Activated naive CD8-positive, alpha-beta T cell treated with anti-CD3 and anti-CD28 coated beads, Interleukin-2, amount 10 ng/mL, durations not matched to agents 7 days and 5 days (primary cell): ENCODE measurements at regions not wholly inside any gene's neighbourhood (a gene's known extent, or its start where the extent isn't known, plus 50 kb on each side); places are given as distances from the start of the nearest gene placed in this dataset.

Source experiments
- ATAC-seq: fragments of 150-1000 bp; cut with Tn5 transposase; one replicate; pipeline ENCODE4 v1.10.0; 2021; ENCODE audit warnings: low read depth, moderate library complexity
- POLR2A ChIA-PET: fragments of 350-600 bp; sonication (Branson Sonifier 250); formaldehyde crosslinking; loops from one replicate; lab custom pipeline; 2021; ENCODE audit warnings: antibody characterized with exemption; lab: Charles Lee
- DNase-seq: peaks from one replicate; pipeline ENCODE4 v3.0.0; 2021
- H3K27ac Mint-ChIP-seq: one replicate; pipeline ENCODE4 v1.8.0; 2022; ENCODE audit warnings: mild to moderate bottlenecking, mixed read lengths
- H3K27me3 Mint-ChIP-seq: one replicate; pipeline ENCODE4 v1.8.0; 2022; ENCODE audit warnings: mild to moderate bottlenecking, moderate library complexity, mixed read lengths
- H3K36me3 Mint-ChIP-seq: one replicate; pipeline ENCODE4 v1.8.0; 2021; ENCODE audit warnings: mild to moderate bottlenecking, mixed read lengths
- H3K4me1 Mint-ChIP-seq: one replicate; pipeline ENCODE4 v1.8.0; 2021; ENCODE audit warnings: mixed read lengths
- H3K4me3 Mint-ChIP-seq: one replicate; pipeline ENCODE4 v1.8.0; 2022; ENCODE audit warnings: mild to moderate bottlenecking, moderate library complexity, mixed read lengths
- H3K9me3 Mint-ChIP-seq: one replicate; pipeline ENCODE4 v1.8.0; 2021; ENCODE audit warnings: mixed read lengths

DNA sequence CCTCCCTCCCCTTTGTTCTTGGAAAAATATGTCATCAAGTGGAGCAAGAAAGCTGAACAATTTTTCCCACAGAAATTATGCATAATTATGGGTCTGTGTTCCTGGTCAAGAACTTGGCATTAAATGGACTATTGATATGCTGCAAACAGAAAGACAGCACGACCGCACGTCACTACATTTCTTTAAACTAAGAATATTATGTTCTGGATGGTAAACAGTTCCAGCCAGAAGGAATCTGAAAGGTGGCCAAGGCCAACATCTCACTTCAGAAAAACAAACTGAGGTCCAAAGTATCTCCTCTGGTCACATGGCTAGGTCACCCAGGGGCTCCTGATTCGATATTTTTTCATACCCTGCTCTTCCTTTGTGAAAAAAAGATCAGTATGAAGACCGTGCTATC, 173.3 kb upstream of the GAS1 start:
- H3K4me3 Mint-ChIP-seq: no peak overlapping the region
- ATAC-seq (no peak), DNase-seq (no peak)
- peaks cover 1% of the 10 kb centered on the region for H3K27me3 Mint-ChIP-seq
- H3K36me3 Mint-ChIP-seq: no peaks in the 10 kb centered on the region
- H3K9me3 Mint-ChIP-seq: no peaks in the 10 kb centered on the region
- no peak overlapping the region for H3K27ac Mint-ChIP-seq
- no peaks in the 10 kb centered on the region for H3K4me1 Mint-ChIP-seq
- POLR2A ChIA-PET: no interaction called here

DNA sequence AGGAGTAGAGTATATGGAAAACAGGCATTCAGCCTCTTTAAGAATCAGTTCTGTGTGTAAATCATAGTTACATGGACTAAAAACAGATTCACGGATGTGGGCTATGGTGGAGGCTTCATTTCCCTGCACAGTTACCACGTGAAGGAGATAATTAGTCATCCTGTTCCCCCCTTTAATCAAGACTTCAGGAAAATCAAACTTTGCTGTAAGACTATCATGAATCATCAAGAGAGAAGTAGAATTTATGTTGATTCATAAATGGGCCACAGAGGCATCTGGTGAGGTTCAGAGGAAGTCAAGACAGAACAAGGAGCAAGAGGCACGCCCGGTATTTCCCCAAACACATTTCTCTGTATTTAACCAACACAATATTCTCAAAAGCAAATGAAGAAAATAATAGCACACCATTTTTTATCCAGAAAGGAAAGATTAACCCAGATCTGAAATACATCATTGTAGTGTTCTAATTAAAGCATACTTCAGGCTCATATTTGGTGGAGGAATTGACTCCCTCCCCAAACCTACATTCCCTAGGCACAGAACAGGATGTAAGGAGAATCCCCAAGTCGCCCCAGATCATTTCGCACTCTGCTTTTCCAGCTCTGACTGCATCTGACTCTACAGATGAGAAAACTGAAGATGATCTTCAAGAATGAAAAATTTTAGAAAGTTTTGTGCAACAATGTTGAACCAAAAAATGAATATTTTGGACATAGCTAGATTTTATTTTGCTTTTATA, 175.8 kb upstream of the GAS1 start:
- Mint-ChIP-seq H3K36me3 (no peaks in the 10 kb centered on the region), H3K4me1 (no peaks in the 10 kb centered on the region), H3K9me3 (no peaks in the 10 kb centered on the region), H3K4me3 (no peak overlapping the region), H3K27ac (no peak overlapping the region), H3K27me3 (peaks cover 1% of the 10 kb centered on the region)
- DNase-seq (no peak), ATAC-seq (no peak)
- POLR2A ChIA-PET: no interaction called here

DNA sequence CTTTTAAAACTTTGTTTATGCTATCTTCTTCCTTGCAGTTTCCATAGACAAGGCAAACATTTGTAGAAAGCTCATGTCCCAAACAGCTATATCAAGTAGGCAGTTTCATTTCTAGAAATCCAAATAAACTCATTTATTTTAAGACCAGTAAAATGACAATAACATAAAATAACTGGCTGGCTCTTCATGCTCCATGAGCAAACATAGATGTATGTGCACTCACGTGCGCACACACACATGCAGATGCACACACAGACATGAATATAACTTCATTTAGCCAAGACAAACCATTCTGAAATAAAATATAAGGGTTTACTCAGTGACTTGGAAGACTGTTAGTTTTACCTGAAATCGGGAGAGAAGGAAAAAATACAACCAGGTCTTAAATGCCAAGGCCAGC, 176.5 kb upstream of the GAS1 start:
- POLR2A ChIA-PET: no interaction called here
- DNase-seq (no peak), ATAC-seq (no peak)
- Mint-ChIP-seq H3K4me3 (no peak overlapping the region), H3K36me3 (no peaks in the 10 kb centered on the region), H3K27ac (no peak overlapping the region), H3K27me3 (peaks cover 1% of the 10 kb centered on the region), H3K9me3 (no peaks in the 10 kb centered on the region), H3K4me1 (no peaks in the 10 kb centered on the region)

DNA sequence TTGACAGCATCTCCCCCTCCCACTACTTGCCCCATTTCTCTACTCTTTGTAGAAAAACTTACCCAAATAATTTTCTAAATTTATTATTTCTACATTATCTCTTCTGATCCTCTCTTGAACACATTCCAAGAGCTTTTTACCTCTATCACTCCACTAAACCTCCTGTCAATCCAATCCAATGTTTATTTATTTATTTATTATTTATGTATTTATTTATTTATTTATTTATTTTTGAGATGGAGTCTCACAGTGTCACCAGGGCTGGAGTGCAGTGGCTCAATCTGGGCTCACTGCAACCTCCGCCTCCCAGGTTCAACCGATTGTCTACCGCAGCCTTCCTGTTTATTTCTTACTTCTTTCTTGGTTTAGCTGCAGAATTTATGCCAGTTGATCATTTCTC, 178.5 kb upstream of the GAS1 start:
- no peaks in the 10 kb centered on the region for H3K36me3 Mint-ChIP-seq
- no peak for ATAC-seq
- no peaks in the 10 kb centered on the region for H3K9me3 Mint-ChIP-seq
- POLR2A ChIA-PET: no interaction called here
- peaks cover 1% of the 10 kb centered on the region for H3K27me3 Mint-ChIP-seq
- no peak overlapping the region for H3K4me3 Mint-ChIP-seq
- H3K27ac Mint-ChIP-seq: no peak overlapping the region
- no peak for DNase-seq
- H3K4me1 Mint-ChIP-seq: no peaks in the 10 kb centered on the region

DNA sequence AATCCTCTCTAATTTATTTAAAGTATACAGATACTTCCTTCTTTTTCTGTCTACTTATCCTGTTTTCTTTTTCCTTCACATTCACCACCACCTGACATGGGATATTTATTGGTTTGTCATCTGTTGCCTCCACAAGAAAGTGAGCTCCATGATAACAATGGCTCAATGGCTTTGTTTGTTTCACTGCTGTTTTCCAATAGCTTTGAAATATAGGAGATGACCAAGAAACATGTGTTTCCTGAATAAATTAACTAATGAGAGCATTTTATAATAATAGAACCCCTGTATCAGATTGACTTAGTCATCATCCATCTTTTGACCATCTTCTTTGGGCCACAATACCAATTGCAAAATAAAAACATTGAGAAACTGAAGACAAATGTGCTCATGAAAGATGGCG, 180.2 kb upstream of the GAS1 start:
- H3K27ac Mint-ChIP-seq: no peak overlapping the region
- H3K4me3 Mint-ChIP-seq: no peak overlapping the region
- H3K27me3 Mint-ChIP-seq: peaks cover 1% of the 10 kb centered on the region
- no peaks in the 10 kb centered on the region for H3K9me3 Mint-ChIP-seq
- POLR2A ChIA-PET: no interaction called here
- no peak for ATAC-seq
- H3K4me1 Mint-ChIP-seq: no peaks in the 10 kb centered on the region
- no peaks in the 10 kb centered on the region for H3K36me3 Mint-ChIP-seq
- DNase-seq: no peak

DNA sequence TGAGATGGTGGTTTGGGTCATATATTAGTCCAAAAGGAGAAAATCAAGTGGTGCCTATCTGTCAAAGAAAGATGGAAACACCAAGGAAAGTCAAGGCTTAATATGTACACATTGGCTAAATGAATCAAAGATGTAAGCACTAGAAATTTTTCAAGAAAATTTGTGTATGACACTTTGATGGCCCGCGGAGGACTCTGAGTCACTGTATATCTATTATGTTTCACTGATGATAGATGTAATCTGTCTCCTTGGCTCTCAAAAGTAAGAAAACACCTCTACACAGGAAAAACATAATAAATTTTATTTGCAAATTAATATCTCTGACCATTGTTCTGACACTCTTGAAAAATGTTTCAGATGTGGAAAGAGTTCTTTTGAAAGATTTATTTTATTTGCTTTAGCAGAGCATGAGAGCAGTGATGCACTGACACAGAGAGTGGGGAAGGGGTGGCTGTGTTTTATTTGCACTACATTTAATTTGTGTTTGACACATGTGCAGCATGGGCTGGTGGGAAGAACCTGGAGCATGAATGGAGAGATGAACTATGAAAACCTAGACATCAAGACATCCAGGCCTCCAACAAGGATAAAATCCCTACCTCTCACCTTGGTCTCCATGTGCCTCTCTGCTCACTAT, 180.8 kb upstream of the GAS1 start:
- no peaks in the 10 kb centered on the region for H3K36me3 Mint-ChIP-seq
- POLR2A ChIA-PET: no interaction called here
- ATAC-seq: no peak
- H3K4me1 Mint-ChIP-seq: no peaks in the 10 kb centered on the region
- peaks cover 2% of the 10 kb centered on the region for H3K9me3 Mint-ChIP-seq
- H3K27me3 Mint-ChIP-seq: peaks cover 1% of the 10 kb centered on the region
- no peak overlapping the region for H3K4me3 Mint-ChIP-seq
- no peak for DNase-seq
- H3K27ac Mint-ChIP-seq: no peak overlapping the region

DNA sequence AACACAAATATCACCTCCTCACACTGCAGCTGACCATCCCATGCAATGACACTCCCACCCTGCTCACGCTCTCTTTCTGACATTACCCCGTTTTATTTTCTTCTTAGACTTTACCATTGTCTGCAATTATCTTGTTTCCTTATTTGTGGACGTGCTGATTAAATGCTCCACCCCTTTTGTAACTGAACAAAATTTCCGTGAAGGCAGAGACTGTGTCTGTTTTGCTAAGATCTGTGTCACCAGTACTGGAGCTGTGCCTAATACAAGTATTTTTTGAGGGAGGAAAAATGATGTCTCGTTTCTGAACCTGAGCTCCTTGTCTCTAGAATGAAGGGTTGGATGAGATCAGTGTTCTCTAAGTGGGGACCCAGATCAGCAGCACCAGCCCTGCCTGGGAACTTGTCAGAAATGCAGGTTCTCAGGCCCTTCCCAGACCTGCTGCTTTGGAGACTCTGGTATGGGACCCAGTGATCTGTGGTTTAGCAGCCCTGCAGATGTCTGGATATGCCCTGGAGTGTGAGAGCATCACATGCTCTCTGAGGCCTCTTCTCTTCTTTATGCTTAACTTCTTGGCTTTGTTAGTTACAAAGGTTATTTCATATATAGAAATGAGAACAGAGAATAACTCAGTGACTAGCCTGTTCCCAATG, 181.7 kb upstream of the GAS1 start:
- DNase-seq (no peak), ATAC-seq (no peak)
- Mint-ChIP-seq H3K9me3 (peaks cover 2% of the 10 kb centered on the region), H3K36me3 (no peaks in the 10 kb centered on the region), H3K4me3 (no peak overlapping the region), H3K27me3 (peaks cover under 1% of the 10 kb centered on the region), H3K4me1 (no peaks in the 10 kb centered on the region), H3K27ac (no peak overlapping the region)
- POLR2A ChIA-PET: no interaction called here

DNA sequence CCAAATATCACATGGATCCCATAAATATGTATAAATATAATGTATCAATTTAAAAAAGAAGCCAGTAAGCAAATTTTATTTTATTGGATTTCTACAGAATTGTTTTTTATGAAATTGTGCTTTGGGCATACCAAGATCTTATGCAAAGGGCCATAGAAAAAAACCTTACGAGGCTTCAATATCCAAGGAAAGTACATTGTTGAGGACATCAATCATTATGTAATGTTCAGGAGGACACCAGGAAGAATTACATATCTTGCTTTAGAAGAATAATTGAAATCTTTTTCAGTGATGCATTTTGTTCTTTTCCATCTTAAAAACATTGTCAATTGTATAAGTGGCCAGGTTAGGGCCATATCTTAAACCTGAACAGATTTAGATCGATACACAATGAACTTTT, 187.8 kb upstream of the GAS1 start:
- no peak for ATAC-seq
- peaks cover 2% of the 10 kb centered on the region for H3K9me3 Mint-ChIP-seq
- no peak overlapping the region for H3K4me3 Mint-ChIP-seq
- H3K36me3 Mint-ChIP-seq: no peaks in the 10 kb centered on the region
- H3K27me3 Mint-ChIP-seq: no peaks in the 10 kb centered on the region
- H3K27ac Mint-ChIP-seq: no peak overlapping the region
- DNase-seq: no peak
- no peaks in the 10 kb centered on the region for H3K4me1 Mint-ChIP-seq
- POLR2A ChIA-PET: no interaction called here

DNA sequence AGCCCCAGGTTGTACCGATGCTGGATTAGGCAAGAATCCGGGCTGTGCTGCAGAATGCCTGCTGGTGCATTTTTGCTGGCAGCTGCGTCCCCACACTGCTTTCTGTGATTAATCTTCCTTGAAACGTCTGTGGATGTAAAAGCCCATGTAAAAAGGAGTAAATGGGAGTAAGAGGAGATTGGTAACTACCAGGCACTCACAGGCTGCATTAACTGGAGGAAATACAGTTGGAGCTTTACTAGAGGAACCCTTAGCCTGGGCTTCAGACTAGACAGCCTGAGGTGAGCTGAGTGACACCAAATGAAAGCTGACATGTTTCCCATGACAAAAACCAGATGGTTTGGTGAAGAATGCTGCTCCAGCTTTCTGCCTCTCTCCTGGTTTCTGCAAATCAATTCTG, 190.4 kb upstream of the GAS1 start:
- DNase-seq: no peak
- no peak overlapping the region for H3K4me3 Mint-ChIP-seq
- ATAC-seq: no peak
- H3K27ac Mint-ChIP-seq: no peak overlapping the region
- POLR2A ChIA-PET: no interaction called here
- H3K9me3 Mint-ChIP-seq: peaks cover 2% of the 10 kb centered on the region
- no peaks in the 10 kb centered on the region for H3K27me3 Mint-ChIP-seq
- no peaks in the 10 kb centered on the region for H3K36me3 Mint-ChIP-seq
- H3K4me1 Mint-ChIP-seq: no peaks in the 10 kb centered on the region

DNA sequence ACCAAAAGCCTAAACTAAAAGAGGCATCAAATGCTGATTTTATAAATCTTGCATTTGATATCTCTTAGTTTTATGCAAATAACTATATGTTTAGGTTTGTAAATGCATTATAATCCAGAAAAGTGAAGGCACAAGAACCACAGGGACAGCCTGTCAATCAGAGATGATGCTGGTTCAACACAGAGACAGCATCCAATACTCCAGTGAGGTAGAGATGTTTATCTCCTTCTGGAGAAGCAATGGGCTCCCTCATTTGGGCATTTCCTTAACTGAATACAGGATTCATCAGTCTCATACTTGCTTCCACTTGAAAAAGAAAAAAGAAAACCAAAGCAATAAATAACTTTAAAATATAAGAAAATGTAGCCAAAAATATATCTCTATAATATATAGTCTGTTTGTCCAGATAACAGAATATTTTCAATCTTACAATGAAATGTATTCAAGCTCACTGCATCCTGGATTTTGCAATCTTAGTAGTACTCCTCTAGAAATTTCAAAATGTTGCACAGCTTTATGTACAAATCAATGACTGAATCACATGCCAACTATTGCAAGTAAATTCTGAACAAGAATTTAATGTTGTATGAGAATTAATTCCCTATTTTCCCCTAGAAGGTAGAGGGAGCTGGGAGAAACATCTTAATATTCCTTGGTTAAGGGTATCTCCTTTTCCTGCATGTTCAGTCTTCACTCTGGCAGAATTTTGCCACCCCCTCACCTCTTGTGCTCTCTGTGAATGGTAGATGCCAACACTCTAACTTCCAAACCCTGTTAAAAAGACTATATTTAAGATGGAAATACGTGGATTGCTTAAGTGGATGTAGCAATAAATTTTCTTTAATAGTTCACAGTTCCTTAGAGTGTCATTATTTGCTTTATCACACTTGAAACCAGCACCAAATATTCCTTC, 191.1 kb upstream of the GAS1 start:
- Mint-ChIP-seq H3K9me3 (no peaks in the 10 kb centered on the region), H3K27me3 (no peaks in the 10 kb centered on the region), H3K4me3 (no peak overlapping the region), H3K27ac (no peak overlapping the region), H3K4me1 (no peaks in the 10 kb centered on the region), H3K36me3 (no peaks in the 10 kb centered on the region)
- POLR2A ChIA-PET: no interaction called here
- ATAC-seq (no peak), DNase-seq (no peak)

DNA sequence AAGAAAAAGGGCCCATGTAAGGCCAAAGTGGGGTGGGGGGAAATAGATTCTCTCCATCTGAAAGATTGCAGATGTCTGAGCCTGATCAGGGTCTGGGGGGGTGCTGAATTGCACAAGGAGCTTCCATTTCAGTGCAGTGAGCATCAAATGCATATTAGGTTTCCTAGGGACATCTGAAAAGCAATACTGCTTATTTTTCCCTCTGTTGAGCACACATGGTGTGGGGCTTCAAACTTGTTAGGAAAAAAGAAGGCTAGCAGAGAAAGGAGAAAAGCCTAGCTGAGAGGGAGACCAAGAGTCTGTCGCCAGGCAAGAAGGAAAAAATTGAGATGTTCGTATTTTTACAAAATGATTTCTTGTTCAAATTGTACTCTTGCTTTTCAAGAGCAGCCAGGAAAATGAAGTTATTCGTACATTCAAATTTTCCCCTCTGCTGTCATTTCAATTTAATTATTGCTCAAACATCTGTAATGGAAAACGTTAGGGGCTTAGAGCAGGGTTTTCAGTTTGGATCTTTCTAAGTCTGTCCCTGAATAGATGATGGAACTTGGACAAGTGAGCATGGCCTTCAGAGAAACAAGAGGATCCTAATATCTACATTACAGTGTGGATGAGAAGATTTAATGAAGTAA, 191.9 kb upstream of the GAS1 start:
- no peaks in the 10 kb centered on the region for H3K9me3 Mint-ChIP-seq
- H3K36me3 Mint-ChIP-seq: no peaks in the 10 kb centered on the region
- POLR2A ChIA-PET: no interaction called here
- no peaks in the 10 kb centered on the region for H3K4me1 Mint-ChIP-seq
- no peak for ATAC-seq
- H3K4me3 Mint-ChIP-seq: no peak overlapping the region
- H3K27me3 Mint-ChIP-seq: no peaks in the 10 kb centered on the region
- H3K27ac Mint-ChIP-seq: no peak overlapping the region
- no peak for DNase-seq

DNA sequence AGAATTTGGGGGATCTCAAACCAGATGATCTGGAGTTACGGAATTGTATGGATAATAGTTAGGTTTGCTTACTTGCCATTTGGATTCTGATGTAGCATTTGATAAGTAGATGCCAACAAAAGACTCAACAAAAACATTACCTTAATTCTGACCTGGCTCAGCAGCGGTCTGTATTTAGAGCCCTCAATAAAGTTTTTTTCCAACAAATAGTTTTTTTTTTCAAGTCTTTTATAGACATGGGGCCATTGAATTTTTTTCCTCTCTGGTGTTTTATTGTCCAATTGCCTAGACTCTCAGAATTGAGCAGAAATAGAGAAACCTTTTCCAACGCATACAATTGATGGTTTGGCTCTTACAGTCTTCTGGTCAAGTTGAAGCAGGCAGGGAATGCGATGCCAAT, 192.8 kb upstream of the GAS1 start:
- H3K9me3 Mint-ChIP-seq: no peaks in the 10 kb centered on the region
- ATAC-seq (no peak), DNase-seq (no peak)
- H3K27ac Mint-ChIP-seq: no peak overlapping the region
- no peak overlapping the region for H3K4me3 Mint-ChIP-seq
- H3K4me1 Mint-ChIP-seq: no peaks in the 10 kb centered on the region
- POLR2A ChIA-PET: no interaction called here
- H3K27me3 Mint-ChIP-seq: no peaks in the 10 kb centered on the region
- no peaks in the 10 kb centered on the region for H3K36me3 Mint-ChIP-seq

DNA sequence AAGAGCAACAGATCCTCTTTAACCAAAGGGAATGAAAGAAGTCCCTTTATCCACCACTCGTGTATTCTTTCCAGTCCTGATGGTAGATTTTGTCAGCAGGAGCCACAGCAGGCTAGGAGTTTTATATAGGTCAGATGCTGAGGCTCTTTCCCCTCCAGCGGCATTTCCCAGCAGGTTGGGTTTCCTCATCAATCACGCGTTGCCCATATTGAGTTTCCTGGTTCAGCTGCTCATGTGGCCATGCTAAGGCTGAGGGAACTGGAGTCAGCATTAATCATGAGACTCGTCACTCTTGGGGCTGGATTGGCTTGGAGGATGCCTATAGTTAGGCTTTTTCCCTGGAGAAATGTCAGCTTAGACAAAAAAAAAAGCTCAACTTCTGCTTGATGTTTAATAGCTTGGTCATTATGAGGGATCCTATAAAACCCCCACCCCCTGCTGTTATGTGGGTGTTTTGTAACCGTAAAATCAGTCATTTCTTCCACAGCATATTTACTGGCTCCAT, 193.4 kb upstream of the GAS1 start:
- Mint-ChIP-seq H3K4me1 (no peaks in the 10 kb centered on the region), H3K9me3 (no peaks in the 10 kb centered on the region), H3K4me3 (no peak overlapping the region), H3K27ac (no peak overlapping the region), H3K36me3 (no peaks in the 10 kb centered on the region), H3K27me3 (no peaks in the 10 kb centered on the region)
- ATAC-seq: no peak
- POLR2A ChIA-PET: no interaction called here
- DNase-seq: no peak
